HEK293 (cell line): ENCODE measurements at regions not wholly inside any gene's neighbourhood (a gene's known extent, or its start where the extent isn't known, plus 50 kb on each side); places are given as distances from the start of the nearest gene placed in this dataset.

Source experiments
- CTCF ChIA-PET: fragments of 350-600 bp; formaldehyde crosslinking; extraction: SDS; loops from one replicate; lab custom pipeline; 2021; ENCODE audit warnings: antibody characterized with exemption; lab: Yijun Ruan, JAX
- POLR2A ChIA-PET: fragments of 300-600 bp; formaldehyde crosslinking; extraction: SDS; loops from one replicate; lab custom pipeline; 2020; ENCODE audit warnings: antibody characterized with exemption, inconsistent platforms; lab: Yijun Ruan, JAX
- H3K27ac ChIP-seq: fragments of 200-500 bp; sonication (Bioruptor generic); 2 replicates; pipeline ENCODE4 v1.5.1; 2014; ENCODE audit warnings: low read depth, low read length, control low read depth, inconsistent platforms; ENCODE audit errors: extremely low read depth
- H3K36me3 ChIP-seq, 2 experiments: fragments of 200-500 bp in 1 of 2; sonication (Bioruptor generic) in 1 of 2; 1 replicate in 1 of 2; 2 replicates in 1 of 2; pipeline ENCODE4 v1.5.1; 2014 to 2017; ENCODE audit warnings: inconsistent platforms in 2 of 2, low read length in 2 of 2; ENCODE audit not compliant: control insufficient read depth in 2 of 2, insufficient read depth in 1 of 2
- H3K4me1 ChIP-seq: fragments of 200-500 bp; sonication (Bioruptor generic); 2 replicates; pipeline ENCODE4 v1.5.1; 2014; ENCODE audit warnings: mild to moderate bottlenecking, low read length, inconsistent platforms; ENCODE audit not compliant: control insufficient read depth, insufficient read depth
- H3K4me3 ChIP-seq: 2 replicates; pipeline ENCODE4 v1.5.1; 2011; ENCODE audit warnings: low read depth, mild to moderate bottlenecking, control low read depth, low read length, moderate library complexity
- H3K9me3 ChIP-seq: fragments of 200-500 bp; sonication (Bioruptor generic); 2 replicates; pipeline ENCODE4 v1.5.1; 2014; ENCODE audit warnings: low read depth, low read length, inconsistent platforms; ENCODE audit not compliant: control insufficient read depth, insufficient read depth
- GLI2 ChIP-seq: fragments of 450-650 bp; formaldehyde crosslinking; IDR thresholded peaks from 2 replicates; pipeline ENCODE4; 2017; ENCODE audit warnings: missing biosample characterization, missing genetic modification characterization, low read depth, borderline replicate concordance
- OVOL3 ChIP-seq: fragments of 450-650 bp; formaldehyde crosslinking; IDR thresholded peaks from 2 replicates; pipeline ENCODE4 v1.5.1; 2016; ENCODE audit warnings: missing biosample characterization, missing genetic modification characterization
- ZBTB48 ChIP-seq: fragments of 450-650 bp; formaldehyde crosslinking; IDR thresholded peaks from 2 replicates; pipeline ENCODE4 v1.5.1; 2016; ENCODE audit warnings: missing biosample characterization, missing genetic modification characterization
- ZFP37 ChIP-seq: fragments of 450-650 bp; formaldehyde crosslinking; IDR thresholded peaks from 2 replicates; pipeline ENCODE4 v1.5.1; 2016; ENCODE audit warnings: missing biosample characterization, missing genetic modification characterization
- ZNF274 ChIP-seq, 2 experiments: fragments of 200-500 bp in 1 of 2; fragments of 450-650 bp in 1 of 2; sonication (Bioruptor generic) in 1 of 2; formaldehyde crosslinking in 1 of 2; IDR thresholded peaks; 2 replicates each; pipeline versions ENCODE4 v1.5.1 to v1.6.1; 2014 to 2016; ENCODE audit warnings: borderline replicate concordance in 1 of 2, inconsistent platforms in 1 of 2, low read length in 1 of 2, missing biosample characterization in 1 of 2, missing genetic modification characterization in 1 of 2
- ZNF311 ChIP-seq: fragments of 450-650 bp; formaldehyde crosslinking; IDR thresholded peaks from 2 replicates; pipeline ENCODE4 v1.5.1; 2017; ENCODE audit warnings: missing biosample characterization, missing genetic modification characterization, borderline replicate concordance
- ZNF350 ChIP-seq: fragments of 450-650 bp; formaldehyde crosslinking; IDR thresholded peaks from 2 replicates; pipeline ENCODE4 v1.5.0; 2017; ENCODE audit warnings: missing biosample characterization, mild to moderate bottlenecking, missing genetic modification characterization
- ZNF354C ChIP-seq: fragments of 450-650 bp; formaldehyde crosslinking; IDR thresholded peaks from 2 replicates; pipeline ENCODE4 v1.5.1; 2016; ENCODE audit warnings: missing biosample characterization, missing genetic modification characterization, low read depth, borderline replicate concordance
- ZNF416 ChIP-seq: fragments of 450-650 bp; formaldehyde crosslinking; IDR thresholded peaks from 2 replicates; pipeline ENCODE4 v1.5.1; 2016; ENCODE audit warnings: missing biosample characterization, missing genetic modification characterization
- ZNF48 ChIP-seq: fragments of 450-650 bp; formaldehyde crosslinking; IDR thresholded peaks from 2 replicates; pipeline ENCODE4 v1.5.1; 2016; ENCODE audit warnings: missing biosample characterization, missing genetic modification characterization
- ZNF544 ChIP-seq: fragments of 450-650 bp; formaldehyde crosslinking; IDR thresholded peaks from 2 replicates; pipeline ENCODE4 v1.5.0; 2017; ENCODE audit warnings: missing biosample characterization, missing genetic modification characterization
- ZNF585B ChIP-seq: fragments of 450-650 bp; formaldehyde crosslinking; IDR thresholded peaks from 2 replicates; pipeline ENCODE4 v1.5.1; 2016; ENCODE audit warnings: missing biosample characterization, missing genetic modification characterization
- ZNF629 ChIP-seq: fragments of 450-650 bp; formaldehyde crosslinking; IDR thresholded peaks from 2 replicates; pipeline ENCODE4 v1.5.1; 2017; ENCODE audit warnings: missing biosample characterization, missing genetic modification characterization
- ZNF768 ChIP-seq: fragments of 450-650 bp; formaldehyde crosslinking; IDR thresholded peaks from 2 replicates; pipeline ENCODE4 v1.5.1; 2018; ENCODE audit warnings: missing biosample characterization, mild to moderate bottlenecking, missing genetic modification characterization
- ZNF792 ChIP-seq: fragments of 450-650 bp; formaldehyde crosslinking; IDR thresholded peaks from 2 replicates; pipeline ENCODE4 v1.5.1; 2016; ENCODE audit warnings: missing biosample characterization, missing genetic modification characterization
- ZNF830 ChIP-seq: fragments of 450-650 bp; IDR thresholded peaks from 2 replicates; pipeline ENCODE4 v1.5.0; 2018; ENCODE audit warnings: missing biosample characterization, missing genetic modification characterization, low read depth, mild to moderate bottlenecking, moderate library complexity
- ZXDB ChIP-seq: fragments of 450-650 bp; formaldehyde crosslinking; IDR thresholded peaks from 2 replicates; pipeline ENCODE4 v1.5.1; 2016; ENCODE audit warnings: missing biosample characterization, missing genetic modification characterization
- TF ChIP-seq, protein P1 (sequence below): fragments of 450-650 bp; formaldehyde crosslinking; IDR thresholded peaks from 2 replicates; pipeline ENCODE4 v1.5.1; 2016; ENCODE audit warnings: missing biosample characterization, missing genetic modification characterization
- TF ChIP-seq, protein P2 (sequence below): fragments of 450-650 bp; formaldehyde crosslinking; conservative IDR thresholded peaks from 2 replicates; pipeline ENCODE4 v1.5.1; 2016; ENCODE audit warnings: low read depth, missing biosample characterization, missing genetic modification characterization
- TF ChIP-seq, protein P3 (sequence below): fragments of 450-650 bp; formaldehyde crosslinking; IDR thresholded peaks from 2 replicates; pipeline ENCODE4 v1.5.1; 2017; ENCODE audit warnings: missing biosample characterization, mild to moderate bottlenecking, missing genetic modification characterization, moderate library complexity

GRCh38 chr3:4225005-4225471 lies 78.1 kb upstream of the SETMAR start:
- TF ChIP-seq ZXDB (tag by site-specific recombination) (no peak), ZBTB48 (no peak), ZNF768 (tag by site-specific recombination) (no peak)
- Histone ChIP-seq H3K36me3 (no peaks in the 10 kb centered on the region), H3K4me1 (no peaks in the 10 kb centered on the region), H3K4me3 (no peak overlapping the region), H3K27ac (no peak overlapping the region), H3K9me3 (no peaks in the 10 kb centered on the region)
- ChIA-PET POLR2A (no interaction called here), CTCF (interaction anchor here (0.6 kb wide), 1 partner anchor 43 kb away, joined by 3 read pairs; no protein-coding TSS in a partner anchor)

GRCh38 chr3:4228295-4228694 lies 74.9 kb upstream of the SETMAR start:
- ChIA-PET CTCF (no interaction called here), POLR2A (no interaction called here)
- no peak overlapping the region for H3K4me3 ChIP-seq
- no peaks in the 10 kb centered on the region for H3K4me1 ChIP-seq
- no peak overlapping the region for H3K27ac ChIP-seq
- H3K36me3 ChIP-seq, result no peaks in the 10 kb centered on the region
- TF ChIP-seq, protein P1, sequence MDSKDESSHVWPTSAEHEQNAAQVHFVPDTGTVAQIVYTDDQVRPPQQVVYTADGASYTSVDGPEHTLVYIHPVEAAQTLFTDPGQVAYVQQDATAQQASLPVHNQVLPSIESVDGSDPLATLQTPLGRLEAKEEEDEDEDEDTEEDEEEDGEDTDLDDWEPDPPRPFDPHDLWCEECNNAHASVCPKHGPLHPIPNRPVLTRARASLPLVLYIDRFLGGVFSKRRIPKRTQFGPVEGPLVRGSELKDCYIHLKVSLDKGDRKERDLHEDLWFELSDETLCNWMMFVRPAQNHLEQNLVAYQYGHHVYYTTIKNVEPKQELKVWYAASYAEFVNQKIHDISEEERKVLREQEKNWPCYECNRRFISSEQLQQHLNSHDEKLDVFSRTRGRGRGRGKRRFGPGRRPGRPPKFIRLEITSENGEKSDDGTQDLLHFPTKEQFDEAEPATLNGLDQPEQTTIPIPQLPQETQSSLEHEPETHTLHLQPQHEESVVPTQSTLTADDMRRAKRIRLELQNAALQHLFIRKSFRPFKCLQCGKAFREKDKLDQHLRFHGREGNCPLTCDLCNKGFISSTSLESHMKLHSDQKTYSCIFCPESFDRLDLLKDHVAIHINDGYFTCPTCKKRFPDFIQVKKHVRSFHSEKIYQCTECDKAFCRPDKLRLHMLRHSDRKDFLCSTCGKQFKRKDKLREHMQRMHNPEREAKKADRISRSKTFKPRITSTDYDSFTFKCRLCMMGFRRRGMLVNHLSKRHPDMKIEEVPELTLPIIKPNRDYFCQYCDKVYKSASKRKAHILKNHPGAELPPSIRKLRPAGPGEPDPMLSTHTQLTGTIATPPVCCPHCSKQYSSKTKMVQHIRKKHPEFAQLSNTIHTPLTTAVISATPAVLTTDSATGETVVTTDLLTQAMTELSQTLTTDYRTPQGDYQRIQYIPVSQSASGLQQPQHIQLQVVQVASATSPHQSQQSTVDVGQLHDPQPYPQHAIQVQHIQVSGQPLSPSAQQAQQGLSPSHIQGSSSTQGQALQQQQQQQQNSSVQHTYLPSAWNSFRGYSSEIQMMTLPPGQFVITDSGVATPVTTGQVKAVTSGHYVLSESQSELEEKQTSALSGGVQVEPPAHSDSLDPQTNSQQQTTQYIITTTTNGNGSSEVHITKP (tag by site-specific recombination), result no peak
- TF ChIP-seq ZNF830 (tag by site-specific recombination) (no peak), OVOL3 (tag by site-specific recombination) (no peak), ZNF416 (tag by site-specific recombination) (no peak), ZFP37 (no peak), ZNF48 (tag by site-specific recombination) (no peak), ZNF311 (tag by site-specific recombination) (no peak)
- H3K9me3 ChIP-seq, result no peaks in the 10 kb centered on the region

DNA sequence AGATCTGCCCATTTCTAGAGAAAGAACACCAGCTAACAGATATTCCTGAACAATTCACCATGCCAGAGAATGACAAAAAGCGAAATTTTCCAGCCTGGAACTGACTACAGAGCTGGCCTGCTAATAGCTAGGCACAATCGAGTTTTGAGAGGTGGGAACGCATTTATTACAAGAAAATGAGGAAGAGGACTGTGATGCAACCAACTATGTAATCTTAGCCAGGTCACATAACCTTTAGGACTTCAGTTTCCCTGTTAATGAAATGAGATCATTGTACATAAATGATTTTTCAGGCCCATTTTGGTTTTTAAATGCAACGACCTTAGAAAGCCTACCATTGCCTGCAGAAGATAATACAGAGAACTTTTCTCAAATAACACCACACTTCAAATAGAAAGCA lies 72.1 kb upstream of the SETMAR start:
- CTCF ChIA-PET, result no interaction called here
- H3K27ac ChIP-seq, result no peak overlapping the region
- H3K9me3 ChIP-seq, result no peaks in the 10 kb centered on the region
- no peaks in the 10 kb centered on the region for H3K36me3 ChIP-seq
- no peak for TF ChIP-seq ZNF544
- no peak for TF ChIP-seq ZNF629 (tag by site-specific recombination)
- TF ChIP-seq, protein P2, sequence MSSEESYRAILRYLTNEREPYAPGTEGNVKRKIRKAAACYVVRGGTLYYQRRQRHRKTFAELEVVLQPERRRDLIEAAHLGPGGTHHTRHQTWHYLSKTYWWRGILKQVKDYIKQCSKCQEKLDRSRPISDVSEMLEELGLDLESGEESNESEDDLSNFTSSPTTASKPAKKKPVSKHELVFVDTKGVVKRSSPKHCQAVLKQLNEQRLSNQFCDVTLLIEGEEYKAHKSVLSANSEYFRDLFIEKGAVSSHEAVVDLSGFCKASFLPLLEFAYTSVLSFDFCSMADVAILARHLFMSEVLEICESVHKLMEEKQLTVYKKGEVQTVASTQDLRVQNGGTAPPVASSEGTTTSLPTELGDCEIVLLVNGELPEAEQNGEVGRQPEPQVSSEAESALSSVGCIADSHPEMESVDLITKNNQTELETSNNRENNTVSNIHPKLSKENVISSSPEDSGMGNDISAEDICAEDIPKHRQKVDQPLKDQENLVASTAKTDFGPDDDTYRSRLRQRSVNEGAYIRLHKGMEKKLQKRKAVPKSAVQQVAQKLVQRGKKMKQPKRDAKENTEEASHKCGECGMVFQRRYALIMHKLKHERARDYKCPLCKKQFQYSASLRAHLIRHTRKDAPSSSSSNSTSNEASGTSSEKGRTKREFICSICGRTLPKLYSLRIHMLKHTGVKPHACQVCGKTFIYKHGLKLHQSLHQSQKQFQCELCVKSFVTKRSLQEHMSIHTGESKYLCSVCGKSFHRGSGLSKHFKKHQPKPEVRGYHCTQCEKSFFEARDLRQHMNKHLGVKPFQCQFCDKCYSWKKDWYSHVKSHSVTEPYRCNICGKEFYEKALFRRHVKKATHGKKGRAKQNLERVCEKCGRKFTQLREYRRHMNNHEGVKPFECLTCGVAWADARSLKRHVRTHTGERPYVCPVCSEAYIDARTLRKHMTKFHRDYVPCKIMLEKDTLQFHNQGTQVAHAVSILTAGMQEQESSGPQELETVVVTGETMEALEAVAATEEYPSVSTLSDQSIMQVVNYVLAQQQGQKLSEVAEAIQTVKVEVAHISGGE (tag by site-specific recombination), result no peak
- no peak for TF ChIP-seq ZBTB48
- TF ChIP-seq ZNF350, result no peak
- no peak for TF ChIP-seq ZNF585B (tag by site-specific recombination)
- no peak for TF ChIP-seq ZNF274 (IDR thresholded peaks at IDR 0.05; ENCODE audit: low read length)
- TF ChIP-seq ZNF274 (tag by site-specific recombination; IDR thresholded peaks at IDR 0.05; ENCODE audit: borderline replicate concordance), result no peak
- TF ChIP-seq ZNF354C, result no peak
- TF ChIP-seq, protein P3, sequence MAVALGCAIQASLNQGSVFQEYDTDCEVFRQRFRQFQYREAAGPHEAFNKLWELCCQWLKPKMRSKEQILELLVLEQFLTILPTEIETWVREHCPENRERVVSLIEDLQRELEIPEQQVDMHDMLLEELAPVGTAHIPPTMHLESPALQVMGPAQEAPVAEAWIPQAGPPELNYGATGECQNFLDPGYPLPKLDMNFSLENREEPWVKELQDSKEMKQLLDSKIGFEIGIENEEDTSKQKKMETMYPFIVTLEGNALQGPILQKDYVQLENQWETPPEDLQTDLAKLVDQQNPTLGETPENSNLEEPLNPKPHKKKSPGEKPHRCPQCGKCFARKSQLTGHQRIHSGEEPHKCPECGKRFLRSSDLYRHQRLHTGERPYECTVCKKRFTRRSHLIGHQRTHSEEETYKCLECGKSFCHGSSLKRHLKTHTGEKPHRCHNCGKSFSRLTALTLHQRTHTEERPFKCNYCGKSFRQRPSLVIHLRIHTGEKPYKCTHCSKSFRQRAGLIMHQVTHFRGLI (tag by site-specific recombination), result no peak
- no peak for TF ChIP-seq ZNF792
- TF ChIP-seq GLI2 (tag by site-specific recombination), result no peak
- H3K4me1 ChIP-seq, result no peaks in the 10 kb centered on the region
- POLR2A ChIA-PET, result no interaction called here
- H3K4me3 ChIP-seq, result no peak overlapping the region
